Omental fat pad (tissue), 3 donors: ENCODE measurements at regions not wholly inside any gene's neighbourhood (a gene's known extent, or its start where the extent isn't known, plus 50 kb on each side); places are given as distances from the start of the nearest gene placed in this dataset.

Source experiments
- ATAC-seq: fragments of 150-250 bp; one replicate; pipeline ENCODE4 v1.9.1; 2016; ENCODE audit warnings: mild to moderate bottlenecking, moderate library complexity; ENCODE audit not compliant: low FRiP score
- DNase-seq: peaks from one replicate; pipeline ENCODE4 v3.0.0-alpha.2; 2019; ENCODE audit warnings: low spot score
- TF ChIP-seq, protein P1 (sequence below), 3 donors: fragments of 450-650 bp; IDR thresholded peaks; one replicate each; pipeline ENCODE4 v1.5.1; 2016 to 2017; ENCODE audit warnings: antibody characterized with exemption in 3 of 3, mild to moderate bottlenecking in 3 of 3, moderate library complexity in 2 of 3

DNA sequence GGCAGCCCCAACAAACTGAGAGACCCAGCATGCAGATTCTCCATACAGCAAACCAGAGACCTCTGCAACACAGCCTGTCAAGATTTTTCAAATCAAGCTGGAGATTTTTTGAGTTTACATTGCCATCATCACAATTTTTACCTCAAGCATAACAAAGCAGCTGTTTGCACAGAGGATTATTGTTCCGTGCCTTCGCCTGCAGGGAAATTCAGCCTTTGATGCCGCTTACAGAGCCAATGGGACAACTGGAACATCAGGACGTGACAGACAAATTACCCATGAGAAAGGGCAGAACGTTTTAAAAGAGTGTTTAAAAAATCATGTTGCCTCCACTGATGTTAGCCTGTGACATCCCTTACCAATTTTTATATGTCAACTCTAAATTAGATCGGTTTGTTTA is 363.7 kb downstream of the FBXW7 start:
- ATAC-seq (no peak), DNase-seq (no peak)
- TF ChIP-seq, protein P1, sequence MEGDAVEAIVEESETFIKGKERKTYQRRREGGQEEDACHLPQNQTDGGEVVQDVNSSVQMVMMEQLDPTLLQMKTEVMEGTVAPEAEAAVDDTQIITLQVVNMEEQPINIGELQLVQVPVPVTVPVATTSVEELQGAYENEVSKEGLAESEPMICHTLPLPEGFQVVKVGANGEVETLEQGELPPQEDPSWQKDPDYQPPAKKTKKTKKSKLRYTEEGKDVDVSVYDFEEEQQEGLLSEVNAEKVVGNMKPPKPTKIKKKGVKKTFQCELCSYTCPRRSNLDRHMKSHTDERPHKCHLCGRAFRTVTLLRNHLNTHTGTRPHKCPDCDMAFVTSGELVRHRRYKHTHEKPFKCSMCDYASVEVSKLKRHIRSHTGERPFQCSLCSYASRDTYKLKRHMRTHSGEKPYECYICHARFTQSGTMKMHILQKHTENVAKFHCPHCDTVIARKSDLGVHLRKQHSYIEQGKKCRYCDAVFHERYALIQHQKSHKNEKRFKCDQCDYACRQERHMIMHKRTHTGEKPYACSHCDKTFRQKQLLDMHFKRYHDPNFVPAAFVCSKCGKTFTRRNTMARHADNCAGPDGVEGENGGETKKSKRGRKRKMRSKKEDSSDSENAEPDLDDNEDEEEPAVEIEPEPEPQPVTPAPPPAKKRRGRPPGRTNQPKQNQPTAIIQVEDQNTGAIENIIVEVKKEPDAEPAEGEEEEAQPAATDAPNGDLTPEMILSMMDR (IDR thresholded peaks at IDR 0.05), result no peak

DNA sequence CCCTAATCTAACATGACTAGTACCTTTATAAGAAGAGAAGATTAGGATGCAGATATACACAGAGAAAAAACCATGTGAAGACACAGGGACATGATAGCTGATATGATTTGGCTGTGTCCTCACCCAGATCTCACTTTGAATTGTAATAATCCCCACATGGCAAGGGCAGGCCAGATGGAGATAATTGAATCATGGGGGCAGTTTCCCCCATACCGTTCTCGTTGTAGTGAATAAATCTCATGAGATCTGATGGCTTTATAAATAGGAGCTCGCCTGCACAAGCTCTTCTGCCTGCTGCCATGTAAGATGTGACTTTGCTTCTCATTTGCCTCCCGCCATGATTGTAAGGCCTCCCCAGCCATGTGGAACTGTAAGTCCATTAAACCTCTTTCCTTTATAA is 364.3 kb downstream of the FBXW7 start:
- TF ChIP-seq, protein P1 (IDR thresholded peaks at IDR 0.05), result no peak
- ATAC-seq, result no peak
- no peak for DNase-seq

DNA sequence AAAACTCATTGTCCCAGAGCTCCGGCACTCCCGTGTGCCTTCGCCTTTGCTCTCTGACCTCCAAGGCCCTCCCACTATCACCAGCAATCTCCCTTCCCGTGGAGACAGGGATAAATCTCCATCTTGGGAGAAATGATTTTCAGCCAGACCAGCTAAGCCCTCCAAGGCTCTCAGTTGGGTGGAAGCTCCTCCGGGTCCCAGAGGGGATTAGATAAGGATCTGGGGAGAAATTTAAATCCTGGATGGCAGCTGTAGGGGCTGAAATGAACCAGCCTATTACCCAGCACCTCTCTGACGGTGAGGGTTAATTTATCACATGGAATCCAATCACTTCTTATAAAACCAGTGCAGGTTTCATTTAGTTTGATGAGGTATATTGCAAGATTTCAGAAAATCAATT is 366.2 kb downstream of the FBXW7 start:
- ATAC-seq (no peak), DNase-seq (no peak)
- TF ChIP-seq, protein P1 (IDR thresholded peaks at IDR 0.05), result no peak

DNA sequence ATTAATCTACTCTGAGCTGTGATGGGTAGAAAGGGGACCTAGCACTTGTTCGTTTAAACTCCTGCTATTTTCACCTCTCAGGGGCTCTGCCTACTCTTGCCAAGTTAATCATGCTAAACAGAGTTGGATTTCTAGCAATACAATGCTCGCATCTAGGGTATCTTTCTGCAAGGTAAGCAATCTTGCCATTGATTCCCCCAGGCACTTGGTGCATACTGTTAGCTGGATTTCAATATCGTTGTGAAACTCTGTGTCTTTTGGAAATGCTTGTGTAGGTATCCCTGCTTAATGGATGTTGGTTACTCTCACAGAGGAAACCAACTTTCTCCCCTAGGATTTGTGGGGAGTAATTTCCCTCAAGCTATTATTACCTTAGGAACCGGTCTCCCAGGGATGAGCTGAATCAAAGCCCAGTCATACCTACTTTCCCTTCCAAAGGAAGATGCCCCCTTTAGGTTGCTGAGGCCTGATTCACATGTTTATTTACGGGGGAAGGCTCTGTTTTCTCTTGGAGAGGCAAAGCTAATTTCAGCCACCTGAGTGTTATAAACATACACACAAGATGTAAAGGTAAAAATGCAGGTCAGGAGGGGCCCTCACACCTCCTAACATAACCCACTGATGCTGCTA is 366.8 kb downstream of the FBXW7 start:
- ATAC-seq (no peak), DNase-seq (no peak)
- TF ChIP-seq, protein P1 (IDR thresholded peaks at IDR 0.05), result no peak

DNA sequence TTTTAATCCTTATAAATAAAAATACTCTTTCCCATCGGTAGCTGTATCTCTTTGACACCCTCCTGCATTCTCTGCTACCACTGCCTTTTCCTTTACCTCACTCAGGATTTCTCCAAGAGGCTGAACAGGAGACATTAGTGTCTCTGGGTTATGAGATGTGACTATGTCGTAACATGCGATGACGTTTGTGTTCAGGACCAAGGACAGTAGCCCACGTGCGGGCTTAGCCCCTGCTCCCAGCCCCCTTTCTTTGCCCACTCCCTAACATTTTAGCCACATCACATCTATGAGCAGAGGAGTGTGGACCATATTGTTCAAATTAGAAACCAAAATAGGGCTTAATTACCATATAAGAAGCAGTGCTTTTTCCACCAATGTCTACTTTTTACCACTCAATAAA is 369.3 kb downstream of the FBXW7 start:
- no peak for ATAC-seq
- TF ChIP-seq, protein P1 (IDR thresholded peaks at IDR 0.05), result no peak
- no peak for DNase-seq

DNA sequence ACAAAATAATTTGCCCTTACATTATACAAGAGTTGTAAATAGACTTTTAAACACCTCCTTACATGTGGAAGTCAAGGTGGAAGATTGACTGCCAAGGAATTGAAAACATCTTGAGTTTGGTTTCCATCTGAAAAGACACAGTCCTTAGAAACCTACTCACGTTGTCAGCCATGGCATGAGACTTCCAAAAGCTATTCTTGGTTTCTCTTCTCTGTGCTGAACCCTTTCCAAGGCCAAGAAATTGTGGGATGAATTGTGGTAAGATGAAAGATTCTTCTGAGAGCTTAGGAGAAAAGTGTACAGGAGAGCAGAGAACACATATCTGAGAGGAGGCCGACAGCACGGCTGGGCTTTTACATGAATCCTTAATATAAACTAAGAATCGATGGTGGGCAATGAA is 370.0 kb downstream of the FBXW7 start:
- TF ChIP-seq, protein P1 (IDR thresholded peaks at IDR 0.05), result no peak
- ATAC-seq (no peak), DNase-seq (no peak)

DNA sequence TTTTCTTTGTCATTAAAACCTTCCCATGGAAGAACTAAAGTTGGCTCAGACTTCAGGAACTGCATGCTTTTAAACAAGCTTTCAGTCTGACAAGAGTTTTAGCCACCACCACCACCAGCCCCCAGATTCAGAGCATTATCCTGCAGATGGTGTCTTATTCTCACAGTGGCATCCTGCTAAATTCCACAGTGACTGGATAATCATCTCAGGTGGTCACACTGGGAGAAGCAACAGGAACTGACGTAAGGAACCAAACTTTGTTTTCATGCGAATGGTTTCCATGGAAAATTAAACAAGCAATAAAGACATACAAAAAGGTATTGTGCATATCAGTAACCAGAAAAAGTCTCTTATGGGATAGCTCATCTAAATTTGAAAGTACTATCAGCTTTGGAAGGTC is 370.7 kb downstream of the FBXW7 start:
- TF ChIP-seq, protein P1 (IDR thresholded peaks at IDR 0.05), result no peak
- ATAC-seq (no peak), DNase-seq (no peak)
